SIG-M5 (cell line): ENCODE measurements at regions not wholly inside any gene's neighbourhood (a gene's known extent, or its start where the extent isn't known, plus 50 kb on each side); places are given as distances from the start of the nearest gene placed in this dataset.
A peak's percentile ranks its signal among the peaks of the same experiment; 100 is the strongest.

Experiments used
- DNase-seq: peaks from one replicate; lab custom pipeline; 2025; lab: John Stamatoyannopoulos, UW

DNA sequence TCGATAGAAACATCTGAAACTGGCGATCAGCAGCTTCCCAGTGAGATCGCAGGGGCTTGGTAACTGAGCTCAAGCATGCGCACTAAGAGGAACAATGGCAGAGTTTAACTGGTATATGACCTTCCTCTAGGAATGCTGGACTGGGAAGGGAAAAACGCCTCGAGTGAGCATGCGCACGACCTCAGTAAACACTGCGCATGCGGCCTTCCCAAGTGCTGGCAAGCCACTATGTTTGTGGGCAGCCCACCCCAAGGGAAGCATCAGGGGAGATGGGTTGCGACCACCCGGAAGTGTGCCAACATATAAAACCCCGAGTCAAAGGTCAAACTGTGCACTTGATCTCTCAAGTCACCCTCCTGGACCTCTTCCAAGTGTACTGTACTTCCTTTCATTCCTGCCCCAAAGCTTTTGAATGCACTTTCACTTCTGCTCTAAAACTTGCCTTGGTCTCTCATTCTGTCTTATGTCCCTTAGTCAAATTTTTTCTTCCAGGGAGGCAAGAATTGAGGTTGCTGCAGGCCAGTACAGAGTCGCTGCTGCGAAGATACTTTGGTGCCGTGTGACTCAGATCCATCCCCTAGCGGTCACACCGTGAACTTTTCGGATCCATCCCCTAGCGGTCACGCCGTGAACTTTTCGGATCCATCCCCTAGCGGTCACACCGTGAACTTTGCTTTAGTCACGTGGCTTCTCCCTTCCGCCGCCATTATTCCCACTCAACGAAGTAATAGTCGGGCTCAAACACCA lies 243.3 kb downstream of the FAM43A start:
- DNase-seq: no peak

DNA sequence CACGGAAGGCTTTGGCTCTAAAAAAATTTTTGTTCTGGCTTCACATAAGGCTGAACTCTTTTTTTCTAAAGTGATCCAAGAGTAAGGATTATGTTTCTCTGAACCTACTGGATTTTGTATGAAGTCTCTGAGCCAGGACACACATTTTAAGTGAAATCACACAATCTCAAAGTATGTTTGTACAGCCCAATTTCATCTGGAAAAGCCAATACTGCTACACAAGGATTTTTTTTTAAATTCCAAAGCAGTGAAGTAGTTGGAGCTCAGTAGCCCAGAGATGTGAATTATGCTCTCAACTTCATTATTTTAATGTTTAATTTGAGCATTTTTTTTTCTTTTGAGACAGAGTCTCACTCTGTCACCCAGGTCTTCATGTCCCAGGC lies 243.9 kb downstream of the FAM43A start:
- DNase-seq: no peak

DNA sequence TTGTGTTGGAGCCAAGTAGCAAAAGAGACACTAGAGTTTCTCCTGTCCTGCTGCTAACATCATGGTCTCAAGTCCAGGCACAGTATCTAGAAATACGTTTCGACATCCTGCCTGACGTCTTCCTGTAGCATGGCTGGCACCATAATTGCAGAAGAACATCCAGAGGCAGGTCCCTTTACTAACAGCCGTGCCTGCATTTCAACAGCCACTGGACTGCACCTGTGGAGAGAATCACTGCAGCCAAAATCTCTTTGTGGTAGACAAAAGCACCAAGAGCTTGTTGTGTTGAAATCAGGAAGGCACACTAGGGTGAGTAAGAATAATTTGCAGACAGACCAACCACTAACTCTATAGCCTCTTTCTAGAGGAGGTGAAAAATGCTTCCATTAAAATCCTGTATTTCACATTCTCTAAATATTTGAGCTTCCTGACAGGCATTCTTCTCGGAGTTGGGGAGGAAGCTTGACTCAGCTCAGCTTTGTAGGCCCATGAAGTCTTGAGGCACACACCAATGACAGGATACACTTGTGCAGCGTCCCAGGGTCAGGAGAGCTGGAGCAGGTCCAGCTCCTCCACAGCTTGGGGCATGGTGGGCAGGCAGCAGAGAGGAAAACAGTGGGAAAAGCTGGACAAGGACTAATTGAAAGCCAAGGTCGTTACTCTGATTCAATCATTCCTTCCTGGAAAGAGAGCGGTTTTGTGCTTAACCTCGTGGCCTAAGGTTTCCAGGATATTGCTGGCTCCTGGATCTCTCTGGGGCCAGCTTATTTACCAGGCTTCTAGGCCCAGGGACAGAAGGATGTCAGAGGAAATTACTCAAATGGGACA lies 244.9 kb downstream of the FAM43A start:
- peak; percentile 11 for DNase-seq

DNA sequence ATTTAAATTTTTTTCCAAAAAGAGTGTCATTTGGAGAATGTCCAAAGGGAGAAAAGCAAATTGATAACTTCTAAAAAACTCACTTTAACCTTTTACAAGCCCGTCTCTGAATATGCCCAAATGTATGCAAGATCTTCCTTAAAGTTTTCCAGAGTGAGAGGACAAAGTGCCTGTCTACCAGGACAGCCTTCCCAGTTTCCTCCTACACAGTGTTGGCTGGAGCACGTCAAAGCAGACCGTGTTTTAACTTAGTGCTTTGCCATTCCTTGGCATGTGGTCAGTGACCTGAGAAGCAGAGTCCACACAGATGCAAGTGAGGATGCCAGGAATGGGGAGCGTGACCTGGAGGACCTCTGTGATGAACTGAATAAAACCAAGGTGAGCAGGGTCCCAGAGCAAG lies 245.7 kb downstream of the FAM43A start:
- no peak for DNase-seq

DNA sequence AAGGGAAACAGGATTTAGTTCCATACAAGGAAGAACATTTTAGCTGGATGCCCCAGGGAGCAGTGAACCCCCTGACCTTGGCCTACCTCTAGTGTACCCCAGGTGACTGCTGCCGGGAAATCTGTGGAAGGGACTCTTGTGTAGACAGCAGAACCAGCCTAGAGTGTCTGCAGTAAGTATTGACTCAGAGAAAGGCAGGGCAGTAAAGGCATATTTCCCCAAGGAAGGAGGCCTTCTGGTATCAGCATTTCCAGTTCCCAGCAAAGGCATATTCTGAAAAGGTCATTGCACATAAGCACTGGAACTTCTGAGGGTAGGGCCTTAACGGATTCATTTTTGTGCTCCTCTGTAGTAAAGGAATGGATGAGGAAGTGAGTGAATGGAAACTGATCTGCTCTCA lies 246.2 kb downstream of the FAM43A start:
- no peak for DNase-seq

DNA sequence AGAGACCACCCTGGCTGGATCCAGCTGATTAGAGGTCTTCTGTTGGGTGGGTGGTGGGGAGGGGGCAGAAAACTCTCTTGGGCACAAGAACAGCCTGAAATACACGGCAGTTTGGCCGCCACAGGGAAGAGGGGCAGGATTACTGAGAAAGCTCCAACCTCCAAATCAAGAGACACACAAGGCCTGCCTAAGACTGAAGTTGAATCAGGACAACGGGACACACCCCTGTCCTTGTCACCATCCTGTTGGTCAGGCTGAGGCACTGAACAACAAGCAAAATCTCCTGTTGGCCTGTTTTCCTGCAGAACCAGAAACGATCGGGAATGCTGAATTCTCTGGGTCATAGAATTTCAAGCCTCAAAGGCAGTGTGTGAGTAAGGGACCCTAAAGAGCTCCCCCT lies 247.8 kb downstream of the FAM43A start:
- DNase-seq: no peak

DNA sequence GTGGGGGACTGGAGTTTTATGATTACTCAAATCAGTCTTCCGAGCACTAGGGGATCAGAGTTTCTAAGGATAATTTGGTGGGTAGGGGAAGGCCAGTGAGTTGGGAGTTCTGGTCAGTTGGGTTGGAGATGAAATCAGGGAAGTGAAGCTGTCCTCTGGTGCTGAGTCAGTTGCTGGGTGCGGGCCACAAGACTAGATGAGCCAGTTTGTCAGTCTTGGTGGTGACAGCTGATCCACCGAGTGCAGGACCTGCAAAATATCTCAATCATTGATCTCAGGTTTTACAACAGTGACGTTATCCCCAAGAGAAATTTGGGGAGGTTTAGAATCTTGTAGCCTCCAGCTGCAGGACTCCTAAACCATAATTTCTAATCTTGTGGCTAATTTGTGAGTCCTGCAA lies 249.4 kb downstream of the FAM43A start:
- DNase-seq: no peak

DNA sequence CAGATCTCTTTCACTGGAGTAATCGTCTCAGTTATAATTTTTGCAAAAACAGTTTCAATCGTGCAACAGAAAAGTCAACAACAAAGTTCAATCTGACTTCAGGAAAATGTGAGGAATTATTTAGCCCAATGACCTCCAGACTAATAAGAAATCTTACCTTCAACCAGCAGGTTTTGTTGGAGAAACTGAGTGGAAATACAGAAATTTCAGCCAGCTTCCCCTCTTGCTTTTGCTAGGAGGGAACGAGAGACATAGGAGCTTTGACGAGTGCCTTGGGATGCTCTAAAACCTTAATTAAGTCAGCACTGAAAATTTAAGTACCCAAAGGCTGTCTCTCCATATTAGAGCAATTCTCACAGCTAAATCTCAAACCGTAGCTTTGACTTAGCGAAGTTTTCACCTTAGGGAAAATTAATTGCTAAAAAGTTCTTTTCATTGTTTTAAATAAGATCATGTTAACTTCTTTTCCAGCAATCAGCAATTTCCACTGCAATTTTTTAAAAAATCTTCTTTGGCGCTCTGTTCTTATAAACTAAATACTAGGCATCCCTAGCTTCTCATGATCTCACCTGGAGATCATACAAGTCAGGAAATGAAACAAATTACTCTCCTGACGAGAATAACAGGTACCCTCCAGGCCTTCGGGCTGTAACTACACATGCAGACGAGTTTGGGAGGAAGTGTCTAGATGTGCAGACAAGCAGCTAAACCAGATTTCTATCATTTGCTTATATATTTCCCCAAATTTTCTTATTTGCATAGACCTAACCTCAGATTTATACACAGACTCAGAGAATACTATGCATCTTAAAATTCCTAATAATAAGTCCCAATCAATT lies 250.2 kb downstream of the FAM43A start:
- DNase-seq: no peak

DNA sequence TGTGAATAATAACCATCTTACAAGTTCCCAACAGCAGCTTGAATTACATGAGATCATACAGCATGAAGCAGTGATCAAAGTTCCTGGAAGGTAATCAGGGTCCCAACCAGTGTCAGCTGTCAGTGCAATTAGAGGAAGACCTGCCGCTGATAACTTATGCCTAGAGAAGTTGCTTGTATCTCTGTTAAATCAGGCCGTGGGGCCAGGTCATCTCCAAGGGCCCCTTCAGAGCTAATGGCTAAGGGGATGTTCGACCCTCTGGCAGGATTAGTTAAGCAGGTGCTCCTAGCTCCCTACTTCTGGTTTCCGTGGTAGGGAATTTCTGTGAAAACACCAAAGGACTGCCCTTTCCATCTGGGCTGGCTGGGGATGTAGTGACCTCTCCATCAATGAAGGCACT lies 251.0 kb downstream of the FAM43A start:
- no peak for DNase-seq

DNA sequence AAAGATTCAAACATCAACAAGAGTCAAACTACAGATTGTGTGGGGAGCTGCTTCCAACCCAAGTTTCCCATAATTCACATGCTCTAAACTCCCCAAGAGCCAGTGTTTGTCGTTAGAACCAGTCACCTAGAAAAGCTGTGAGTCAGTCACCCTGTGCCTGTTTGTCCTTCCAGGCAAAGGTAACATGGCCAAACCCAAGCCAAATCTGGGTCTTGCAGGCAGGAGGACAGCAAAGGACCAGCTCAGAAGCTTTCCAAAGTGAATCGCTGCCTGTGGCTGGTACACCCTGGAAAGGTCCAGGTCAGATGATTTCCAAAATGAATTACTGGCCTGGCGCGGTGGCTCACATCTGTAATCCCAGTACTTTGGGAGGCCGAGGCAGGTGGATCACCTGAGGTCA lies 251.5 kb downstream of the FAM43A start:
- no peak for DNase-seq

DNA sequence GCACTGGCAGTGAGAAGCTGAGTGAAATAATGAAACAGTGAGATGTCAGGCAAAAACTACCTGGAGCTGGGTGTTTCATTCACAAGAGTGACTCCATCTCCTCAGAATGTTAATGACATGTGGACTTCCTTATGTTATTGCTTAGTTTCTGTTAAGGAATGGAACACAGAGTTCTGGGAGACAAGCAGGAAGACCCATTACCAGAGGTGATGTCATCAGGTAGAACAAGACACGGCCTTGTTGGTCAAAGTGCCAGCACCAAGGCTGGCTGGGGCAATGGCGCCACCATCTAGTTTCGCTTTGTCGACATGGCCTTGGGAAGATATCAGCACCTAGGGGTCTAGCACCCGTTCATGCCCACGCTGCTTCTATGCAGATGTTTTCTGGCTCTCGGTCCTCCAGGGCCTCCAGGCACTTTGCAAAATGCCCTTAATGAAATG lies 252.2 kb downstream of the FAM43A start:
- no peak for DNase-seq

DNA sequence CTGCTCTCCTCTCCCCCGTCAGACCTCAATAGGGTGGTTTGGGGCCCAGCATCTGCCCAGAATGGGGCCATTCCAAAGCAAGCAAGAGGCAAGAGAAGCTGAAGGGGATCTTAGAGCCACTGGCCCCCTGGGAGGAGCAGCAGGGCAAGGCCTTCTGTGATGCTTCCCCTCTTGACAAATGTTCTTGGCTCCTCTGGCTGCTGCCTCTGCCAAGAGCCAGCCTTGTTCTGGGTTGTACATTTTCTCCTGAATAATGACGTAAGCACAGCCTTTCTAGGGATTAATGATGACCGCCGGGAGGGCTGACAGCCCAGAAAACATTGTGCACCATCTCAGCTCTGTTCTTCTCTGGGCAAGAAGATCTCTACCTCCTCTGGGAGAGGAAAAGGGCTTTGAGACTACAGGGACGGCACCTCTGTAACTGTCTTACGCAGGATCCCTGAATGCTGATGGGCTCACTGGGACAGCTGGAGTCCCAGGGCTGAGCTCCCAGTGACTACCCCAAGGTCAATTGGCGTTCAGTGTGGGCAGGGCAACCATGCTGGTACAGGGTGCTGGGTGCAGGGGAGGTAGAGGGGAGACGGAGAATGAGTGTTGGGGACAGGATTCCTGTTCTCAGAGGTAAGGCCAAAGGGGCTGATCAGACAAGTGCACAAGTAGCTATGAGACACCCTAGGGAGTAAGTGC lies 253.3 kb downstream of the FAM43A start:
- no peak for DNase-seq

DNA sequence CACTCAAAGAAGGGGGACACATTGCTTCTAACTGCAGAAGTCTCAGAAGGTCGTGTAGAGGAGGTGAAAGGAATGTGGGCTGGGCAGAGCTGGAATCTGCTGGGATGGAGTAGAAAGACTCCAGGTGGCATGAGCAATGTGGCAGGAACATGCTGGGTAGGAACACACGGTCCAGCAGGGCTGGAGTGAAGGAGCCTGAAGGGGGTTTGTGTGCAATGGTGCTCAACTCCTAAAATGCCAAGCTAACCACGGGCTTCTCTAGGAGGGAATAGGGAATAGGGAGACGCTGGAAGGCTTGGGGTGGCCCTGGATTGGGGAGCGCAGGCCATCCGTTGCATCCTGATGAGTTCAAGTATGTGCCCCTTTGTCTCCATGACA lies 253.8 kb downstream of the FAM43A start:
- DNase-seq: no peak

DNA sequence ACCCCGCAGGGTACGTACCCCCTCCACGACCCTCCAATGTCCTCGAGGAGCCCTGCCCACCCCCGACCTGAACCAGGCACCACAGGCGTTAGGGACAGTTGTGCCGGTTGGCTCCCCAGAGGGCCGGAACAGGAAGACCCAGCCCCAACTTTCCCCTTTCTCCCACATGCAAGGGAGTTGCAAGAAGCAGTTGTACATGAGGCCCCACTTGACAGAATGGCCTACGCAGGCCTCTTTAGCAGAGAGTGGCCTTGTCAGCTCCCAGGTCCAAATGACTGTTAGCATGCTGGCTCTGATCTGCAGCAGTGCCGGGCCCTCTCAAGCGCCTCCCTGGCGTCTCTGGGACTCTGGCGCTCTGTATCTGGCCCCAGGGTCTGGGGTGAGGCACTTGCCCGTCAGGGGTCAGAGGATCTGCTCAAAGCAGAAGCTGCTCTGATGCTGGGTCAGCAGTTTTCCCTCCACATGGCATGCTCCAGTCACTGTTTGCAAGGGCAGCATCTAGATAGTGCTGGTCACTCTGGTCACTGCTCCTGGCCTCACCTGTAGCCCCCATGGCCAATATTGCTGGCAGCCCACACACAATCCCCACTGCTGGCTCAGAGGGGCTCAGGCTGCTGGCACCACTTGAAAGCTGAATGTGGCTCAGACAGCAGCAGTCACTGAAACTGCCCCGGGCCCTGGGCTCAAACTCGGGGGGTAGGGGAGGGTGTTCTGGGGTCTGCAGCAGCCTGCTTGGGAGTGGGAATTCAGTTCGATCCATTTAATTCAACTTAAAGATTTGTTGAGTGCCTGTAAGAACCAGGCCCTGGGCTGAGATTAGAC lies 254.5 kb downstream of the FAM43A start:
- DNase-seq: no peak

DNA sequence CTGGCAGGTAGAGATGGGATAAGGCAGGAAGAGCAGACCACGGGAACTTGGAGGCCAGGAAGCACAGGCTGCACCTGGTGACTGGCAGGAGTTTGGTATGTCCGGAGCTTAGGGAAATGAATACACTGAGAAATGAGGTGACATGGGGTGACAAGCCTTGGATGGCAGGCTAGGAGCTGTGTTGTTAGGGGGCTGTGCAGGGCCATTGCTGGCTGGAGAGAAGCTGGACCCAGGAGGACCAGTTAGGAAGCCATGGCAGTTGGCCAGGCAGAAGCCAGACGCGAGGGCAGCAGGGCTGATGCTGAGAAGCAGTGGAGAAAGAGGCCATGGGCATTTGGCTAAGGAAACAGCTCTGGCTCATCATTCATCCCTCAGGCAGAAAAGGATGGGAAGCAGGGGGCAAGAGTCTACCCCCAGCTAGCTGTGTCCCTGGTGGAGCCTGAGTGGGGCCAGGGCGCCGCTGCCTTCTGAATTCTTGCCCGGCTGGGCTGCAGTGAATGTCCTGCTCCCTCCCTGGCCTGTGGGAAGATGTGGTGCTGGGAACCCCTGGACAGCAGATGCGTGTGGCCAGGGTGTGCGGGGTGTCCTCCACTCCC lies 255.8 kb downstream of the FAM43A start:
- DNase-seq: no peak

DNA sequence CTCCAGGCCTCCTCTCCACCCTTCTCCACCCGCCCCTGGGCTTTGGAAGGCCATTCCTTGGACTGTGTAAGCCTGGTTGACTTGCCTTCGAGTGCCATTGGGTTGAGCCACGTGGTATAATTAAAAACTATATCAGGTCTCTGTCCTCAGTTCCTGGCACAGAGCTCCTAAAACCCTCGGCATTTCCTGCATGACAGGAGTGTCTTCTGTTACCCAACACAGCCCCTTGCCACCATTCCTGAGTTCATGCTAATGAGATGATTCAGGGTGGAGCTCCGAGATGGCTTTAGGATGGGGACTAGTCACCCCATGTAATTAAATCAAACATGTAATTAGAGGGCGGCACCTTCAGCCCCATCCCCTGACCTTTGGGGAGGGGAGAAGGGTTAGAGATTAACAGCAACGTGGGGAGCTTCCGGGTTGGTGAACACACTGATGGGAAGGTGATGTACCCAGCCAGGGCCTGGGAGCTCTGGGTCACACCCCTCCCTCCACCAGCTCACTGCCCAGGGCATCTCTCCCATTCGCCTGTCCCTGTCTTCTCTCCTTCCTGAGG lies 256.4 kb downstream of the FAM43A start:
- DNase-seq: no peak

DNA sequence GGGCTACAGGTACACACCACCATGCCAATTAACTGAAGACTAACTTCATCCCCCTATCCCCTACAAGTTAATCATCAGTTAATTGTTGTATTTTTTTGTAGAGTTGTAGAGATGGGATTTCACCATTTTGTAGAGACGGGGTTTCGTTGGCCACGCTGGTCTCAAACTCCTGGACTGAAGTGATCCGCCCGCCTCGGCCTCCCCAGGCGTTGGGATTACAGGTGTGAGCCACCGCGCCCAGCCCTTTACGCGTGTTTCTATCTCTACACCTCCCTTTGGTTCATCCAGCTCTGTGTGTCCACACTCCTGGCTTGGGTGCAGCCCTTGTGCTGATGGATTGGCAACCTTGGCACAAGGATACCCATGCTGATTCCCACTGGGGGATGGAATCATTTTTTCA lies 258.8 kb downstream of the FAM43A start:
- DNase-seq: no peak

DNA sequence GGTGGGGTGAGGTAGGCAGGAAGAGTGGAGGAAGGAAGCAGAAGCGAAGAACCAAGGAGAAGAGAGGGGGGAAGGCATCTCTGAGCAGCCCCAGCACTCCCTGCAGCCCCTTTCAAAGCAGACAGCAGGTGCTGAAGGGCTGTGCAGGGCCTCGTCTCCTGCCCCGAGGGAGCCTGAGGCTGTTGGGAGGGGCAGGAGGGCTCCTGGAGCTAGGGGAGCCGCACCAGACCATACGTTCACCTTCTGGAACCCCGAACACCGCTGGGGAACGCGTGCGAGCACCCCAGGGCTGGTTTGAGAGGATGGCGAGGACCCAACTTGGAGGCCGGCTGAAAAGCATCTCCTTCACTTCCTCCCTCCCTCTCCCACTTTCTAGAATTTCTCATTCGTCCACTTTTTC lies 259.8 kb downstream of the FAM43A start:
- no peak for DNase-seq

DNA sequence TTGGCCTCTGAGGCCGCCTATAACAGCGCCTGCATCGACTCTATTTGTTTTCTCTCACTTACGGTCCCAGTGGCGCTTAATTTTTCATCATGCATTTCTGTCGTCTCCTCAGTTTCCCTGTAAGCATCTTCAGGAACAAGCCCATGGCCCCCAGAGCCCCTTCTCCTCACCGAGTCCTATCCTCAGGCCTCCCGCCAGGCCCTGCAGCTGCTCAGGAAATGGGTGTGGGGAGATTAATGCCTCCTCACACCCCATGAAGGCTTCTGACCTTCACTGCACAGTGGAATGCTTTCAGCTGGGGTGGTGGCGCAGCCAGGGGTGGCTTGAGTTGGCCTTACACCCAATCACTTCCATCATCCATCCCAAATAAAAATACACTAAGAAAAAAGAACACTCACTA lies 260.4 kb downstream of the FAM43A start:
- no peak for DNase-seq

DNA sequence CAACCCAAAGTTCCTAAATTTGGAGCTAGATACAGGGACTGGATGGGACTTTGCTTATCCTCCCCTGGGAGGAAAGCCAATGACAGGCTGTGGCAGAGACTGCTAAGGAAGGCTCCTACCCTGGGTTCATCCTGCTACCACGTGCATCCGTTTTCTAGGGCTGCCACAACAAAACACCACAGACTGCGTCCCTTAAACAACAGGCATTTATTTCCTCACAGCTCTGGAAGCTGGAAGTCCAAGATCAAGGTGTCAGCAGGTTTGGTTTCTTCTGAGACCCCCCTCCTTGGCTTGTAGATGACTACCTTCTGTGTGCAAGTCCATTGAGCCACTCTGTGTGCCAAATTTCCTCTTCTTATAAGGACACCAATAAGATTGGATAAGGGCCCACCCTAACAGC lies 263.9 kb downstream of the FAM43A start:
- no peak for DNase-seq
